ENCODE measurements at regions not wholly inside any gene's neighbourhood (a gene's known extent, or its start where the extent isn't known, plus 50 kb on each side); places are given as distances from the start of the nearest gene placed in this dataset.
A peak's percentile ranks its signal among the peaks of the same experiment; 100 is the strongest.
"Not testable (repeated sequence)": the region's sequence is repeated elsewhere in the genome, so short reads cannot be mapped to it uniquely, and the experiment has no call there.

DNA sequence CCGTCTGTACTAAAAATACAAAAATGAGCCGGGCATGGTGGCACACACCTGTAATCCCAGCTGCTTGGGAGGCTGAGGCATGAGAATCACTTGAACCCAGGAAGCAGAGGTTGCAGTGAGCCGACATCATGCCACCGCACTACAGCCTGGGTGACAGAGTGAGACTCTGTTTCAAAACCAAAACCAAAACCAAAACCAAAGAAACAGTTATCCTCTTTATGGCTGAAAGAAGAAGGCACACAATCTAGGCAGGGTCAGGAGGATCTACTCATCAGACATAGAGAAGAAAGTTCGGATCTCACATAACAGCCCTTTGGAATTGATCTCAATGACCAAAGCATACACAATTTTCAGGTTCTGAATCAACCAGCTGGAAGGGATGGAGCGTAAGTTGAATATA, 411.3 kb upstream of the SLC35B3 start:
- not testable (repeated sequence) for DNase-seq

DNA sequence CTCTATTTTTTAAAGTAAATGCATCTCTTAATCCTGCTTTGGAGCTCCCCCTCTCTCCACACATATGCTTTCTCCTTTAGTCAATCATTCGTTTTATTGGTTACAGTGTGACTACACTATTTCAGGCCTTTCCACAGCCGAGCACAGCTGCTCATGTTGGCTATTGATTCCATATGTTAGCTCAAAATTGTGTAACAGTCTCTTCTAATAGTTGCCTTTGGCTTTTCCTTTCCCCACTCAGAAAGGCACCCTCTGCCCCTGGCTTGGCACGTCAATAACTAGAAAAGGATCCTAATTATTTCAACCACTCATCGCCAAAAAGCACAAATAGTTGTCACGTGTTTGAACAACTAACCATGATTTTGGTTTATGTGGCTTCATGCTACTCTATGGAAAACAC, 410.3 kb upstream of the SLC35B3 start:
- no peak for DNase-seq

DNA sequence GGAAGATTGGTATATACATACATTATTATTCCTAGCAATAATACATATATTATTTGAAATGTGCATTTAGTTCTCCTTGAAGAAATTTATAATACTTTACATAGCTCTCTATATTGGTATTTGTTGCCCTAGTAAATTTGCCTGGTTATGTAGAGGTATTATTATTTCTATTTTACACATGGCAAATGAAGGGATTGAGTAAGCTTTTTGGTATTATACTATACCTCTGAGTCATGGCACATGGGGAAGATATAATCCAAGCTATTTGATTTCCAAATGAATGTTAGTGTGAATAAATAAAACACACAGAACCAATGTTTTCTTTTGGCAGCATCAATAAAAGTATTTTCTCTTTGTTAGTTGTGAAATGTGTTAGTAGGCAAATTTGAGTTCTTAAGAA, 409.6 kb upstream of the SLC35B3 start:
- DNase-seq, result no peak

DNA sequence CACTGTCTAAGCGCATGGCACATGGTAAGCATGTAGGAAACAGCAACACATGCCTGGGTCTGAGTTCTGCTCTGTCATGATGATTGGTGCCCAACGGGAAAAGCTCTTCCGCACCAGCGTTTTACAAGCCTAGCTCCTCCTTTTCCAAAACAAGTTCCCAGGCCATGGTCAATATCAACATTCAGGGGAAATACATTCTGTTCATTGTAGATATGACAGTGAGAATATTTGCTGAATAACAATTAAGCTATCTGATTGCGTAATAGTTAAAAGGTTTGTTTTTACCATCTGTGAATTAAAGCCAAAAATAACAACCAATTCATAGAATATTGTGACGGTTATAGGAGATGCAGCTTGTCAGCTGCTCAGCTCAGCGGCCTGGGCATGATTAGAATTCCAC, 404.3 kb upstream of the SLC35B3 start:
- no peak for DNase-seq

DNA sequence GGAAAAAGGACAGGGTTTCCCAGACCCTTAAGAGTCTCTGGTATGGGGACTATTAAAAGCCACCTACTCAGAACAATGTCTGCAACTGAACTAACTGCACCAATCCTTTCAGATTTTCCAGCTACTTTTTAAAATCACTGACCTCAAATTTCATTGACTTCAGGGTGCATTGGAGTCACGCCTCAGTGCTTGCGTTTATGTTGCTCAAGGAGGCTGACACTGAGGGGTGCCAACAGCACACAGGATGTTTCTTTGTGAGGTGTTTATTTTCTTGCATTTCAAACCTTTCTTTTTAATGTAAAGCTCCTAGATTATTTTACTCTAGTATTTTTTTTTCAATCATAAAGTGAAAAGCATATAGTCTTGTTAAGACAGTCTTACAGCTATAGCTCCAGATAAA, 402.0 kb upstream of the SLC35B3 start:
- no peak for DNase-seq

DNA sequence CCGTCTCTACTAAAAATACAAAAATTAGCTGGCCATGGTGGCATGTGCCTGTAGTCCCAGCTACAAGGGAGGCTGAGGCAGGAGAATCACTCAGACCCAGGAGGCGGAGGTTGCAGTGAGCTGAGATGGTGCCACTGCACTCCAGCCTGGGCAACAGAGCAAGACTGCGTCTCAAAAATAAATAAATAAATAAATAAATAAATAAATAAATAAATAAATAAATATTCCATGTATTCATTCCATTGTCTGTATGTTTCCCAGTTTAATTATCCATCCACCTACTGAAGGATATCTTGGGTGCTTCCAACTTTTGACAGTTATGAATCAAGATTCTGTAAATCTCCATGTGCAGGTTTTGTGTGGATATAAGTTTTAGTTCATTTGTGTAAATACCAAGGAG, 397.4 kb upstream of the SLC35B3 start:
- DNase-seq, result not testable (repeated sequence)

DNA sequence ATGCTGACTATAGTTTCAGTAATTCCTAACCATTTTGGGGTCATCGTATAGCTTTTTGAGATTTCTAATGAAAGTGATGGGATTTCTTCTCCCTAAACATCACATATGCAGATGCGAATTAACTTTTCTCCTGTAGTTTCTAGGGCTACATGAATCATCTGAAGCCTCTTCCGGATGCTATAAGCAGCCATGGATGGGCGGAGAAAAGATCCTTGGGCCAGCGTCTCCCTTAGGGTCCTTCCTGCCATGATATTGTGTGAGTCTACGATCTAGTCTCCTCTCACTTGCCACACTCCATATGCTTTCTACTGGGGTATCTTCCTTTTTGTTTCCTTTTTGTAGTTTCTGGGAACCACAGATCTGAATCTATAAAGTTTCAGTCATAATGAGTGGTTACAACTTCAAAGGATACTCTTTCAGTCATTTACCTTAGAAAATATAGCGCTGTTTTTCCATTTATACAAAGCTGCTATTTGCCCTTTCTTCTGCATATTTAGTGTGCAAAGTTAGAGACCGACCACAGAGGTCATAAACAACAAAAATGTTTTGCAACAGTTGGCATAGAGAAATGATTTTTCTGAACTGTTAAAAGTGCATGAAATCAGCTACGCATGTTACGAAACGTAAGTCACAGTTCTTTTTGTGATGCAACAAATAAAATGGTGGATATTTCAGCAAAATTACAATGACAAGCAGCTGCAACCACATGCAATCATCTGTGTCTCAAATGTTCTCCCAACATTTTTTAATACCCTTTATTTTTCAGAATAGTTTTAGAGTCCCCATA, 396.2 kb upstream of the SLC35B3 start:
- no peak for DNase-seq

DNA sequence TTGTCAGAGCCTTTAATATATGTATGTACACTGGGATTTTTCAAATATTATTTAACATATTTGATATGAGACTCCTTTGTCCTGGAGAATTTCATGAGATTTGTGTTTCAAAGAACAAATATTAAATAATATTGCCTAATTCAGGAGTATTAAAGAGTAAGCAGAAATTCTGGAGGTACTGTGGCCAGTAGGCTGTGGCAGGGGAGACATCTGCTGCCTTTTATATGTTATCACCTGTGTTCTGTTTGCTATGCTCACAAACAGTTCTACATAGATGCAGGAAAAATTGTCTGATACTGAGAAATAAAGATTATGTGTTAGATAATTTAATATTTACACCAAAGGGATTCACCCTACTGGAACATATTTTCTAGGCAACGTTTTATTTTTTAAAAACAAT, 395.4 kb upstream of the SLC35B3 start:
- DNase-seq, result no peak

DNA sequence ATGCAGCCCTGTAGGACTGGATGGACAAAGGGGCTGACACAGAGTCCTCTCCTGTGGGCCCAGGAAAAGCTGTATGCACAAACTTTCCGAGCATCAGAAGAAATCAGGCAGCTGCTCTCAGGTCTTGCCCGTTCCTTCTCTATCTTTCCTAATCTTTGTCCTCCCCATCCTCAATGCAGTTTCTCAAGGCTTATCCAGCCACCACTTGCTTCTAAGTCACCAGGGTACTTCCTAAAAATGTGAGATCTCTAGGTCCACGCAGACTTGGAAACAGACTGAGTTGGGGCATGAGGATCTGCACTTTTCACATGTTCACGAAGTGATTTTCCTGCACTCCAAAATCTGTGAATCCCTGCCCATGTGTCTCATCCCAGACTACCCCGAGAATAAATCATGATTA, 394.5 kb upstream of the SLC35B3 start:
- DNase-seq, result no peak

DNA sequence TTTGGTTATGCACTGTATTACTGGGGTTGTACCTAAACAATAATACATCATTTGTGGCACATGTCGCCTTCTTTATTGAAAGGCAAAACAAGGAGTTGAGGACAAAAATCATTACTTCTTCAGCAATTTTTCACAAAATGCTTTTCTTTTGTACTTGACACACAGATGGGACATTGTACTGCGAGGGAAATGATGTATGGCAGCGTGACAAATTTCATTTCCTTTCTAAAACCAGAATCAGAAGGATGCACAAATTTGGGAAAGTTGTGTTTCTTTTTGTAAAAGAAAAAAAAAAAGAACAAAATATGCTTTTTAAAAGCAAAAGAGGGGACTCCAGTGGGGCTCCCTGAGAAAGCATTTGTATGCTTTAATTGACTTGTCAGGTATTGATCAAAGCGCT, 394.0 kb upstream of the SLC35B3 start:
- no peak for DNase-seq

DNA sequence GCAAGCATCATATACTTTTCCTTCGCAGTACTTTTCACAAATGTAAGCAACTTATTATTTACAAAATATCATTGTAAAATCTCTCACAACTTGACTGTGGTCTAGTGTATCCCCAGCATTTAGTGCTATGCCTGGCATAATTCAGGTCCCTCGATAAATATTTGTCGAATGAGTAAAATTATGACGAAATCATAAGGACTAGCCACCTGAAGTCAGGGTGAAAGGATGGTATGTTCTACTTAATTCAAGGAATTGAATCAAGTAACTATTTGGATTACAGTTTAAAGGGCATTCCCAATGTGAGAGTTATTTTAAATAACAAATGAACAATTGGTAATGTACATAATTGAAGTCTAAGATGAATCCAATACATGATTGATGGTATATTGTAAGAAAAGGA, 393.0 kb upstream of the SLC35B3 start:
- DNase-seq, result no peak

DNA sequence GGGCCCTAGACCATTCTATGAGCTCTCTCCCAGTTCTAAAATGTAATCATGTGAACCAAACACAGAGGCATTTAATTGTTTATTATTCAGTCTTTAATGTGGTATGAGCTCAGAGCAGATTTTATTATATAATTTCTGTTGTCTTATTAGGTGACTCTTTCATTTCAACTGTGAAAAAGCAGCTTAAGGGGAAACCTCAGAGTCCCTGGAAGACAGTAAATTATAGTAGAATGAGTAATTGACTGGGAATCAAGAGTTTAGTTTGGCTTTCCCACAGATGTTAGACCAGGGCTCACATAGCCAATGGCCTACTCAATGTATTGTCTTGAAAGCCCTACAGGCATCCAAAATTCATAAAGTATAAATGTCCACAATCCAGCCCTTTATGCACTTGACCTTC, 390.4 kb upstream of the SLC35B3 start:
- DNase-seq, result no peak

DNA sequence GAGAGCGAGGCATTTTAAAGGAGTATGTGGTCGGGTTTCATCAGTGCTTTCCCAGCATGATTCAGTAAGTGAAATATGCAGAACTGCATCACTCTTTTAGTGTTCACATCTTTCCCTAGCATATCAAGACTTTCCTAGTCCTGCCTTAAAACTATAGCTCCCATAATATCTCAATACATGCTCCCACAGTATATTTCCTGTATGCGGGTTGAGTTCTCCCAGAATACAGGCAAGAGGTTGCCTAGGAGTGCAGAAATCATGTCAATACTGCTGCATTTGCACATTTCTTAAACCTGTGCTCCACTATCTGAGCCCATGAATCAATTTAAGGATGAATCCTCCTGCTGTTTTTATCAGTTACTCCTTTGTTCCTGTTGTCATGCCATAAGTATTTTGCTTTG, 386.6 kb upstream of the SLC35B3 start:
- no peak for DNase-seq

DNA sequence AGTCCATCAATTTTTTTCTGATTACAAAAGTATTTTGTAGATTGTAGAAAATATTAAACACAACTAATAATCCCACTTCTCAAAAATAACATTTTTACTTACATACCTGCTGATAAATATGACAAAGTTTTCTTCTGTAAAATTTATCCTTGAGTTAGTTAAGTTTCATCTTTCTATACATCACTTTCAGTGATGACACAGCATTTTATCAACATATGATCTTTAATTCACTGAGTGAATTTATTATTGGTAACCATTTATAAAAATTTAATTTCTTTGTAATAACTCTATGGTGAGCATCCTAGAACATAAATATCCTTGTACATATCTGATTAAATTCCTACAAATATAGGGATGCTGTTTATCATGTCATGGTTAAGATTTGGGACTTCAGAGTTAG, 385.0 kb upstream of the SLC35B3 start:
- DNase-seq, result no peak

DNA sequence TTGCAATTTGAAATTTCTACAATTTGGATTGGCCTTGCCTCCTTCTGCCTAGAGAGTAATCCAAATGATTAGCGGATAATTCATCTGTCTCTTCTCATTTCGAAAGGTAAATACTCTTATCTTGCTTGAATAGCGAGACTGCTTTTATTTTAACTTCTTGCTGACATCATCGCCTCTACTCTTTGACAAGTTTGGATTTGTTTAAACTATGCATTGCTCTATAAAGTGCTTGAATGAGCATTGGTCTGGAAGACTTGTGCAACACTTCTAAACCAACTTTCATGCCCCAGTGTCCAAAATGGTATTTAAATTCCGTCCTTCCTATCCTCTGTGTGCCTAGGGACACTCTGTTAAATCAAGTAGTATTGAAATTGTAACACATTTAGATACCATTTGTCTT, 384.1 kb upstream of the SLC35B3 start:
- DNase-seq, result no peak

DNA sequence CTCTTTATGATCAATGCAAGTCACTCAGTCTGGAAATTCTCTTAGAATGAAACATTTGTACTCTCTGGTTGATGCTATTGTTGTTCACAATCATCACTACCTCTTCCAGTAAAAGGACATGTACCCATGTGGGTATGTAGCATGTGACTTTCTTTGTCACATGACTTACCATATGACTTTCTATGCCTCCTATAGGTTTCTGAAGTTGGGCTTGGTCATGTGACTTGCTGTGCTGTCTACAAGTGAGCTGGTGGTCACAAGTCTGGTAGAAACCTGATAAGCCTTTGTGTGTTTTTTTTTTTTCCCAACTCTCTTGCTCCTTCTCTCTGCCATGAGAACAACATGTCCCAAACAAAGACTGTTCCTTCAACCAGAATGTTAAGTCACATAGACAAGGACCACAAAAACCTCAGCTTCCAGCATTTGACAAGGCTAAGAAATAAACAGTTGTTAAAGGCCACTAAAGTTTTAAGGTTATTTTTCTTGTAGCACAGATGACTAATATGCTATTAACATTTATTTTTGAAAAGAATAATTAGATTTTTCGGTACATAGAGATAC, 379.2 kb upstream of the SLC35B3 start:
- no peak for DNase-seq

DNA sequence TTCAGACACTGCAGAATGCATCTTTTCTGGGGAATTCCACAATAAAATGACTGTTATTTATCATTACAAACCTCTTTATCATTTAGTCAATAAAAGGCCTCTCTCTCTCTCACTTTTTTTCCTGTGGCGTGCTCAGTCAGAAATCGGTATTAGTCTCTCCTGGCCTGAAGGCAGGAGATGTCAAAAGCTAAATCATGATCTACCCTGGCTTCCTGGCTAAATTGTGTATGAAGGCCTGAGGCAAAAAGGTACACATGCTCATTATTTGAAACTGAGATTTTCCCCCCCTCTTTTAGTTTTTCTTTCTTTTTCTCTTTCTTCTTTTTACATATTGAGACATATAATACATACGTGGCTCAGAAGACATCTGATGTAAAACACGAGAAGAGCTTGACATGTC, 375.0 kb upstream of the SLC35B3 start:
- no peak for DNase-seq

DNA sequence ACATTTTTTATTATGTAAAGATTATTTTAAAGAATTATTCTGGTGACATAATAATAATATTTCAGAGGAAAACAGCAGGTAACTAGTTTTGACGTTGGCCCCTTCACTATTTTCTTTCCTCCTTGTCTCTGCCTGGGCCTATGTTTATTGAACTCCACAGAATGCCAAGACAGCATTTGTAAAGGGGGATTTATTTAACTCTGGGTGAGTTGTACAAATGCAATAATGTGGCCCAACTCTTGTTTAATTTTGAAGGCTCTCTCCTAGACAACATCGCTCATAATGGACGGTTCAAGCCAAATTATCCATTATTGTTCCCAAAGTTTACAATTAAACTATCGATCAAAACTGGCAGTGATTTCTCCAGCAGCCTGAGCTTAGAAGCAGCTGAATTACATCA, 374.3 kb upstream of the SLC35B3 start:
- no peak for DNase-seq

DNA sequence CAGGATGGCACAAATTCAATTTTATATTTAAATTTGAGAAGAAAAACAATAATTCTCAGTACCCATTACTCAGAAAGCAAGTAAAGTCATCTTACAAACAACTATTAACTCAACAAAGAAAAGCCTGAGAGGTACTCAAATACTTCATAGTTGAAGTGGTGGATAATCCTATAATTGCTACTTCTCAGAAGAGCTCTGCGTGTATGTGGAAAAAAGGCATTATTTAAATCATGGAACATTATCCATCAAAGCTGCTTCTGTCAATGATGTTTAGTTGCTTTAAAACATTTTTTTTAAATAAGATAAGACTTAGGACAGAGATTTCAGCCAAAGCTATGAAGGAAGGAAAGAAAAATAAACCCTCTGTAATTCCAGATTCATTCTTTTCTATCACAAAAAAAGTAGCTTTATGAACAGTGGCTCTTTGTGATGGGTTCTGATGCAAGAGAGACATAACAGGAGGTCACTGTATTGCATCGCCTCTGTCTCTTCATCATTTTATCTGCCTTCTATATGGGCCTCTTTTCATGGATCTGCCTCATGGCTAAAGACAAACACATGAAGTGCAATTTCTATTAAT, 367.9 kb upstream of the SLC35B3 start:
- DNase-seq, result peak; percentile 0

DNA sequence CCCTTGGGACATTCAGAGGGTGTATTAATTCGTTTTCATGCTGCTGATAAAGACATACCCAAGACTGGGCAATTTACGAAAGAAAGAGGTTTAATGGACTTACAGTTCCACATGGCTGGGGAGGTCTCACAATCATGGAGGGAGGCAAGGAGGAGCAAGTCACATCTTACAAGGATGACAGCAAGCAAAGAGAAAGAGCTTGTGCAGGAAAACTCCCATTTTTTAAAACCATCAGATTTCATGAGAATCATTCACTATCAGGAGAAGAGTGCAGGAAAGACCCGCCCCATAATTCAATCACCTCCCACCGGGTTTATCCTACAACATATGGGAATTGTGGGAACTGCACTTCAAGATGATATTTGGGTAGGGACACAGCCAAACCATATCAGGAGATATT, 367.1 kb upstream of the SLC35B3 start:
- not testable (repeated sequence) for DNase-seq

DNA sequence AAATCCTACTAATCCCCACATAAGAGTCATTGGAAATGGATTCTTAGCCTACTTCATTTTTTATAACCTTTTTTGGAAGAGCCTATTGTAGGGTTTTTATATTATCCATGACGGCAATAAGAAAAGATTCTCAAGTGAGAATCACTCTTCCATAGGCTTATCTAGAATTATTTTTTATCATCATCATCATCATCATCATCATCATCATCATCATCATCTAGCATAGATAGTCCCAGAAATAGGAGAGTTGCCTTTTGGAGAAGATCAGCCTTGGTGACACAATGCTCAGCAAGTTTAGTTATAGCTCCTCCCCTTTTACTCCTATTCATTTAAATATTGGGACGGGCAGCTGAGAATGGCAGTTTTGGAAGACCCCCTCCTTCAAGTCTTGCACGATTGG, 359.1 kb upstream of the SLC35B3 start:
- DNase-seq, result no peak

DNA sequence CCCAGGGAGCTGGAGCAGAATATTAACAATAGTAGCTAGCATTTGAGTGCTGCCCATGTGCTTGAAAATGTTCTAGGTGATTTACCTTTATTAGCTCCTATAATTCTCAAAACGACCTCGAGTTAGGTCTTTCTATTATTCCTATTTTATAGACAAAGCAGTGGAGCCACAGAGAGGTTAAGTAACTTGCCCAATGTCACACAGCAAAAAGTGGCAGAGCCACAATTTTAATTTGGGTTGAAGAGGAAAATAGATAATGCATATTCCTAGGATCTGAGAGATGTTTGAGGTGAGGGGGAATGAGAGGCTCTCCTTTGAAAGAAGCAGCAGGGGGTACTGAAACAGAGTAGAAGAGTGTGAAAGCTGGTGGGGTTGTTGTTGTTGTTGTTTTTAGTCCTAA, 354.5 kb upstream of the SLC35B3 start:
- DNase-seq, result no peak

DNA sequence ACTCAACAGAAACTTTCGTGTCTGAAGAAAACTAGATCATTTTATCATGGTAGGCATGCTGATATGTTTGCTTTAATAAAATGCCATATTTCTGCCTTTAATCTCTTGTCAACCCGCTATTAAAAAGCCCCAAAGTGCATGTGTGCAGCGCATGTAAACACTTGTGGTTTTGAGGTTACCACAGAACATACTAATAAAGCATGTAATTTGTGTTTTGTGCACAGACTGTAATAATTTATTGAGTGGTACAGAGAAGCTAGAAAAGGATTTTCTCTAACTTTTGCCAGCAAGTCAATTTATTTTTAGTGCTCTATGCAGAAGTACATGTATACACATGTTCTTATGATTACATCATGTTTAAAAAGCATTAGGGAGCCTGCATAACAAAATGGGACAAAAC, 349.9 kb upstream of the SLC35B3 start:
- DNase-seq, result no peak

DNA sequence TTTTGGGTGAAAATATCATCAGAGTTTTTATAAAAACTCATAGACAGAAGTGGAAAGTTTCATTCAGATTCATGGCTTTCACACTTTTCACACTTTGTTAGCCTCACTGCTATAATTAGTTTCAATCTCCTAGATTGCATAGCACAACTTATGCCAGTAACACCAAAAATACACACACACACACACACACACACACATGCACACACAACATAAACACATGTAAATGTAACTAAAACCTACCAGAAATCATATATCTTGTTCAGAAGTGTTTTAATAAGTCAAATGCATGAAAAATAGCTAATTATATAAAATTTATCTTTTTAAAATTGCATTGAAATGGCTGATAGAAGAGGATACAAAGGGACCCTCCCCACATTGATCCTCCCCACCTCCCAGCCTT, 347.8 kb upstream of the SLC35B3 start:
- DNase-seq, result no peak

DNA sequence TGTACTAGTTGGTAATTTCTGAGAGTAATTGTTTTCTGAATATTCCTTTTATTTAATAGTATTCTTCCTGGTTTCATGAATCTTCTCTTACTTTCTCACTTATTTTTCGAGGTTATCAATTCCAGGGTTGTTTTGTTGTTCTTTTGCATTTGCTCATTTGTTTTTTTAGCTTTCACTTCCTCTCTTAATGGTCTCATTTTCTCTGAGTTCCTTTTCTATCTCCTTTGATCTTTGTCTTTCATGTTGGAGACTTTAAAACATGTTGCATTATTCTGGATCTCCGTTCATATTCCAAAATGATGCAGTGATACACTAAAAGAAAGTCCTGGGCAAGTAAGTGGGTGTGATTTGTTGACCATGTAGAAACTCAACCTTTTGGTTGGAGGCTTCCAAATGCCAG, 345.3 kb upstream of the SLC35B3 start:
- DNase-seq, result no peak

Data from NCI-H345 (cell line).